ENCODE measurements at regions not wholly inside any gene's neighbourhood (a gene's known extent, or its start where the extent isn't known, plus 50 kb on each side); places are given as distances from the start of the nearest gene placed in this dataset.

DNA sequence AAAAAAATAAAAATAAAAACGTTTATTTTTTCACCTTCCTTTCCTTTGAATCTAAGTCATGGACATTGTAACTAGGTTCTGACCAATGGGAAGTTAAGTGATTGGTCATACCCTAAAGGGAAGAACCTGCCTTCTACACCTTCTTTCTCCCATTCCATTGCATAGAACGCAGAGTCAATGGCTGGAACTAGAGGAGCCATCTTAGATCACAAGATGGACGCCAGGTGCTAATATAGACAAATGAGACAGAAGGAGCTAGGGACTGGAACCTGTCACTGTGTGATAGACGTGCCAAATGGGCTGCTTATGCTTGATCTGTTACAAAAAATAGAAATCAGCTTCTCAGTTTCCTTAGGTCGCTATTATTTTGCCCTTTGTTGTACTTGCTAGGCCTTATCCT lies 606.6 kb downstream of the MED13L start:
- TF ChIP-seq, protein P1, sequence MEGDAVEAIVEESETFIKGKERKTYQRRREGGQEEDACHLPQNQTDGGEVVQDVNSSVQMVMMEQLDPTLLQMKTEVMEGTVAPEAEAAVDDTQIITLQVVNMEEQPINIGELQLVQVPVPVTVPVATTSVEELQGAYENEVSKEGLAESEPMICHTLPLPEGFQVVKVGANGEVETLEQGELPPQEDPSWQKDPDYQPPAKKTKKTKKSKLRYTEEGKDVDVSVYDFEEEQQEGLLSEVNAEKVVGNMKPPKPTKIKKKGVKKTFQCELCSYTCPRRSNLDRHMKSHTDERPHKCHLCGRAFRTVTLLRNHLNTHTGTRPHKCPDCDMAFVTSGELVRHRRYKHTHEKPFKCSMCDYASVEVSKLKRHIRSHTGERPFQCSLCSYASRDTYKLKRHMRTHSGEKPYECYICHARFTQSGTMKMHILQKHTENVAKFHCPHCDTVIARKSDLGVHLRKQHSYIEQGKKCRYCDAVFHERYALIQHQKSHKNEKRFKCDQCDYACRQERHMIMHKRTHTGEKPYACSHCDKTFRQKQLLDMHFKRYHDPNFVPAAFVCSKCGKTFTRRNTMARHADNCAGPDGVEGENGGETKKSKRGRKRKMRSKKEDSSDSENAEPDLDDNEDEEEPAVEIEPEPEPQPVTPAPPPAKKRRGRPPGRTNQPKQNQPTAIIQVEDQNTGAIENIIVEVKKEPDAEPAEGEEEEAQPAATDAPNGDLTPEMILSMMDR (IDR thresholded peaks at IDR 0.05): no peak
- no peak for TF ChIP-seq POLR2AphosphoS5 (IDR thresholded peaks at IDR 0.05)

Measured in upper lobe of left lung (tissue), 4 donors.